Hematopoietic multipotent progenitor cell treated with erythropoietin and hydrocortisone succinate and interleukin-3 and kit ligand, for 17 days (in vitro differentiated cells): ENCODE measurements at regions not wholly inside any gene's neighbourhood (a gene's known extent, or its start where the extent isn't known, plus 50 kb on each side); places are given as distances from the start of the nearest gene placed in this dataset.

ENCODE experiments used
- DNase-seq: peaks from one replicate; pipeline ENCODE4 v3.0.0-alpha.2; 2015; ENCODE audit warnings: low spot score

DNA sequence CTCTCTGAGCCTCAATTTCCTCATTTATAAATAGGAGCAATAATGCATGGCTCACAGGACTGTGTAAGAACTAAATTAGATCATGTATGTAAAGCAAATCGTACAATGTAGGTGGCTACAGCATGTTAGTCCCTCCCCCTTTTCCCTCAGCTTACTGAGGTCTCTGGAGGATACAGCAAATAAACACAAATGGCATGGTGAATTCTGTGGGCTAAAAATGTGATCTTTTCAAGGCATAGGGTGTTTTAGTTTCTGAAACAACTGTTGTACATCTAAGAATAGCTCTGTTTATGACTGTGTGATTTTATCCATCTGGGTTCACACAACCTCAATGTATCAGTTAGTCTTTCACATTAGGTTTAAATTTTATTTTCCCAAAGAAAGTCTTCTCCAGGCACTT lies 121.2 kb upstream of the PLEKHG7 start:
- DNase-seq = no peak

DNA sequence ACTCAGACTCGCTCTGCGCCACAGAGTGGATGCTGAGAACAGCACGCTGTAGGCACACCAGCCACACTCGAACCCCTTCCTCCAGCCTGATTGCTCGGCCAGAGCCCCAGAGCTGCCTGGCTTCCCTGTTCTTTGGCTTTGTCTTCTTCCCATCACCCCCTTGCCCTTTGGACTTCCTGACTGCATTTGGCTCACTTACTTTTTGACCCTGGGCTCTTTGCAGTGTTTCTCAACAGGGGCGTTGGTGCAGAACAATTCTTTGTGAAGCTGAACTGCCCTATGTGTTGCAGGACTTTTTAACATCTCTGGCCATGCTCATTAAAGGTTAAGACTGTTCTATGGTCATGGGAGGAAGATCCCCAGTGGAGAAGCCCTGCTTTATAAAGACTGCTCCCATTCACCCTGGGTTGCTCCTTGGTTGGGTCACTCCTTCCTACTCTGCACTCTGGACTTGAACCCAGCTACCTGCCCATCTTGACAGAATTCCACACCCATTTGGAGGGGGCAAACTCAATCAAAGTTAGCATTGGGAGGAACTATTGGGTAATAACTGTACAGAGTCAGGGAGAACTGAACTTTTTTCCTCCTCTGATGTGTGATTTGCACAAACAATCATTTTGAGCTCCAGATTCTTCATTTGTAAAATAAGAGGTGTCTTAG lies 127.7 kb upstream of the PLEKHG7 start:
- no peak for DNase-seq

DNA sequence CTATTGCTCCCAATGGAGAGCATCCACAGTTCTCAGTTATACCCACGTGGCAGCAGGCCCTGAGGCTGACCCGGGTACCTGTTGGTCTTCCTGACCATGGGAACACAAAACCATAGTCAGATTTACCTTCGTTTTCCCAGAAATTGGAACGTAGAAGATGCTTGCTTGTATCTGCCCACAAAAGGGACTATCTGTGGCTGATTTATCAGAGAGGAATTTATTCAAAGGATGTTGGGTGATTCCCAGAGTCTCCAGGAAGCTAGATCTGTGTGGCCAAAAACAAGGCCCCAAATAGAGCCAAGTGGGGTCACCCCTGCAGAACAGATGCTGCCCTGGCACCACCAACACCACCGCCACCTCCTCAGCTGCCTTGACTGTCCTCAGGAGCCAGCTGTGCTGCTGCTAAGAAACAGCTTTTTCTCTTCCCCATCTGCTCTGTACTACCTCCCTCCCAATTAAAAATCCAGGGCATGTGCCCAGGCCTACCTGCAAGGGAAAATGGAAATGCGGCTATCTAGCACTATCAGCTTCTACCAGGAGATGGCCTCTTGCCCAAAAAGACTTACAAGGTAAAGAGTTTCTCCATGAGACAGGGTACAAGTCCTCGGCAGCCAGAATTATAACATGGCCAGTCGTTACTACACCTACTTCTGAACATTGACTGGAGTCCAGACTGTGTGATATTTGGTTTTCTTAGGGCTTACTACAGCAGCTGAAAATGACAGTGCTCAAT lies 128.6 kb upstream of the PLEKHG7 start:
- no peak for DNase-seq

DNA sequence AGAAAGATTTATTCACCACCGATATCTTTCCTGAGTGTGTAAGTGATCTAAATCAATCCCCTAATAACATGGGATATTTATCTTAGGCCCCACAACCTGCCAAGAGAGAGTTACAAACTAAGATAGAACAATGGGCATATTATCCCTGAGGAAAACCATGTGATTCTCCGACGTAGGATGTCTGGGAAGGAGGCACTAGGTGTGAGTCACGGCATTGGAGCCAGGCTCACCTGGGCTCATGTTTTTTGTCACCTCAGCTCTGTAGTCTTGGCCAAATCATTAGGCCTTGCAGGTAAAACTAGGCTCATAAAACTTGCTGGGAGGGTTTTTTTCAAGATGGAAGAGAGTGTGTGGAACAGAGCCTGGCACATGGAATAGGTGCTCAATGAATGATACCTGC lies 129.7 kb upstream of the PLEKHG7 start:
- no peak for DNase-seq

DNA sequence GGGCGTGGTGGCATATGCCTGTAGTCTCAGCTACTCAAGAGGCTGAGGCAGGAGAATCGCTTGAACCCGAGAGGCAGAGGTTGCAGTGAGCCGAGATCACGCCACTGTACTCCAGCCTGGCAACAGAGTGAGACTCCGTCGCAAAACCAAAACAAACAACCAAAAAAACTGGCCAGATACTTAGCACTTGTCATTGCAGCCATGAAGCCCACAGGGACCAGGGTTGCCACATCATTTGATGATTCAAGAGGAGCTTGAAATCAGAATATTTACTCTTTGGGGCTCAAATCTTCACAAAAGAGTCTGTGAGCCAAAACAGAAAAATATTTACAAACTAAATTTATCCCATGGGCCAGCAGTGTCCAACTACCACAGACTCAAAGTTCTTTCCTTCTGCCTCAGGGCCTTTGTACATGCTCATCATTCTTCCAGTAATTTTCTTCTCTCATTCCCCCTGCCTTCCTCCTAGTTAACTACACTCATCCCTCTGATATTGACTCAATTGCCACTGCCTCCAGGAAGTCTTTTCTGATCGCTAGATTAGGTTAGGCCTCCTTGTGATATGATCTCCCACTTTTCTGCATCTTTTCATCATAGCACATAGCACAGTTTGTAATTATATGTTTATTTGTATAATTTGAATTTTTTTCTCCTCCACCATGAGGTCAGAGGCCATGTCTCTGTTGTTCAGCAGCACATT lies 130.8 kb upstream of the PLEKHG7 start:
- DNase-seq = no peak

DNA sequence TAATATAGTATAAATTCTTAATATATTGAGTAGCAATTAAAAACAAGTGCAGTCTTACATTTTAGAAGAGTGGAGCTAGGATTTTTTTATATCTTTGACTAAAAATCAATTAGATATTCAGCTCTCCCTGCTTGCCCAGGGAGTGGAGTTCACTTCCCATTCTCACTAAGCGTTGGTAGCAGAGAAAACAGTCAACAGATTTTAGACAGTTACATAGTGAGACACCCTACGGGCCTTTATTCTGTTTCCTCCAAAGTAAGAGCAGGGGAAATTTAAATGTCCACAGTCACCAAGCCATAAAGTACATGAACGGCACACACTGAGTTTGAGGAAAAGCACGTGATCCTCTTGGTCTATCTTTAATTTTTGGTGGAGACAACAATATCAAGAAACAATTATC lies 131.6 kb upstream of the PLEKHG7 start:
- DNase-seq = no peak

DNA sequence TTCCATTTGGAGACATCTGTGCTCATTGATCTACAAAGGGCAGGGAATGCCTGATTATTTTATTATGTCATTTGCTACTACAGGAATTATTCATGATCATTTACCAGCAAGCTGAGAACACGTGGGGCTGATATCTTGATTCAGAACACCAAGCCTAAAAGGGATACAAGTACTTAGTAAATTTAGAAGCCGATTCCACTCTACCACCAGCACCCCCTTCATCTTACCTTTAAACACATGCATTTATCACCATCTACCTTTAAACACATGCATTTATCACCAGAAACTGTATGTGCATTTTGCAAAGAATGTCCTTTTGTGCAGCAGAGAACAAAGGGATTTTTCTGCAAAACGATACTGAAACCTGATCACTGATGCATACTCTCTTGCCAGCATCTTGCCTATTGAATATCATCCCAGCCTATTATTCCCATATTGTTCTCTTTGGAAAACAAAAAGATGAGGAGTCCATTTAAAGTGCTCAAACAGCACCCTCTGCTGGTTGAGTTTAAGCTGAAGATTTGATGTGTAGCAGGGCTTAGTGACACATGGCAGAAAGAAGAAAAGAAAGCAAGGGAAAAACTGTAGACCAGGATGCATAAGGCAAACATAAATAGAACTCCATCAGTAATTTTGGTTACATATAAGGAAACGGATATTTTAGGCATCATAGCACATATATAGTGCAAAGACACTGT lies 132.6 kb upstream of the PLEKHG7 start:
- DNase-seq = peak; percentile 28

DNA sequence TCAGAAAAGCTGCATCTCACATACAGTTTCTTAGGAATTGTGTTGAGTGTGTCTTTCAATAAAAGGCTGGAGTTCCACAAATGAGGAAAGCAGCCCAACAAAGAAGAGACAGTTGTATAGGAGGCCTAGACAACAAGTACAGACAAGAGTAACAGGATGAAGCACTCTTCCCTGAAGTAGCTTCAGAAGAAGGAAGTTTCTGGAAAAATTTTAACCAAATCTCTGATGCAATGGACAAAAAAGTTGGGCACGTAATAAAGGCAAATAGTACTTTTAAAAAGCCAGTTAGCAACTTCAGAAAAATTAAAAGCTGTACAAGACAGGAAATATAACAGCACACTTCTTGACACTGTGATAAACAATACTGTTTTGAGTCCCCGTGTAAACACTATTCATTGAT lies 134.1 kb upstream of the PLEKHG7 start:
- no peak for DNase-seq

DNA sequence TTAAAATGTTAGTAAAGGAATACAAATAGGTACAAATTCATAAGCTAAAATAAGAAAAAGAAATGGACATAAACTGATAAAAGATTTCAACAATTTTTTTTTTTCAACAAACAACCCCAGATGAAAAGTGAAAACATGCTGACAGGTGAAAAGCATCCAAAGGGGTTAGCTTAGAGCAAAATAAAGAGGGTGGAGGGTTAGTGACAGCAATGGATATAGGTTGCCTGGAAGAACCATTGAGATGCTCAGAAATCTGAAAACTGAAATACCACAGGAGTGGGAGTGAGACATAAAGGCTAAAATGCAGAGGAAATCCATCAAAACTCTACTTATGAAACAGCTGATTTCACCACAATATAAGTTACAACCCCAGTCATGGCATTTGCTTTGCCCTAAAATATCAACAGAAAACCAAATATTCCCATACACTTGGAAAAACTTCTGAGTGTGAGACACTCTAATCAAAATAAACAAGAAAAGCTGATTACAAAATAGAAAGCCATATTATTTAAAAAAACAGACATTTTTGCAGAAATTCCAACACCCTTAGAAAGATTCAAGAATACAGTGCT lies 136.3 kb upstream of the PLEKHG7 start:
- DNase-seq = no peak

DNA sequence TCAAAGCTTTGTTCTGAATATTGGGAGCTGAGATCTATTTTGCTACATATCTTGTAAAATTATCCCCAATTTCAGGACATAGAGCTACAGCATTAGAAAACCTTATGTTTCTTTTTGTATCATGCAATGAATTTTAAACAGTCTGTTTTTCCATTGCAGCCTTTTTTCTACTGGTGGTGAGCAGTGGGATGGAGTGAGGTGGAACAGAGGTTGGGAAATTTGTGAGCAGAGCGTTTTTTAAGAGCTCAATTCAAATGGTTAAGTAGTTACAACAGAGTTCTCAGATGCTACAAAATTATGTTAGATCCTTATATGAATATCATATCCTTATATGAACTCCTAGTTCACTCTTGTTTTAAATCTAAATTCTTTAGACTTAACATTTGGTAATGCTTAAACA lies 139.0 kb upstream of the PLEKHG7 start:
- DNase-seq = no peak

DNA sequence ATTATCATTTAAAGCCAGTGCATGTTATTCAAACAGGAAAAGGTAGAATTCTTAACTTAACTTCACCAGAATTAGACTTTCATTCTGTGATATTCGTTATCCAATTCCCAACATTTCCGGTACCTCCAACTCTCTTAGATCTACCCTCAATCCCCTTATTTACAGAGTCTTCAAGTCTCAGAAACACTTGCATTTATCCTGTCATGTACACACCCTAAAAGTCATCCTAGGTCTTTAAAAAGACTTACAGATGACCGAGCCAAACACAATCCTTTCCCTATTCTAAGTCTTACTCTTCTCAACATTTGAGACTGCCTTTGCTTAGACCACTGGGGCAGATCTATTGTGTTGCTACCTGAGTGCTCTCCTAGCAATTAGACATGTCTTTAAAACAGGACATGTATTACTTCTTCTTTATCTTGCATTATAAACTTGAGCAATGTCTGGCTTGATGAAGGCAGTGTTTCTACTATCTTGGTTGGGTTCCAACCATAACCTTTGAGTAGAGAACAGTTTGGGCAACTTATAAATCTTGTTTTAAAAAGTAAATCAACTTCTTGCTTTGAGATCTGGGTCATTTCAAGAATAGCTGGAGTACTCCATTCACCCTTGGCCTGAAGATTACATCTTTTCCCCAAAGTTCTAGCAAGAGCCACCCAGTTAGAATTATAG lies 140.6 kb upstream of the PLEKHG7 start:
- DNase-seq = no peak

DNA sequence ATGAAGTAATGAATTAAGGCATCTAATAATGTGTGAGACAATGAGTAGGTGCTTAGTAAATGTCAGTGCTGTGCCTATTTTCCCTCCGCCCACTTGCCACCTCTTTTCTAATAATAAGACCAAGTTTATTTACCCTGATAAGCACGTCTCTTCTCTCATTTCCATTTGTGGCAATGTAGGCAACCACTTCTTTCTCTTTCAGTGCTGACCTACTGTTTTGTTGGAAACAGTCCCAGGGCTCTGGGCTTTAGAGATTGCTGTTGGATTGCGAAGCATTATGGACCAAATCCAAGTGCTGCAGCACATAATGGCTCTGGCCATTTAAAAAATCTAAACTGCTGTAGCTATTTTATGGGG lies 141.3 kb upstream of the PLEKHG7 start:
- DNase-seq = no peak

DNA sequence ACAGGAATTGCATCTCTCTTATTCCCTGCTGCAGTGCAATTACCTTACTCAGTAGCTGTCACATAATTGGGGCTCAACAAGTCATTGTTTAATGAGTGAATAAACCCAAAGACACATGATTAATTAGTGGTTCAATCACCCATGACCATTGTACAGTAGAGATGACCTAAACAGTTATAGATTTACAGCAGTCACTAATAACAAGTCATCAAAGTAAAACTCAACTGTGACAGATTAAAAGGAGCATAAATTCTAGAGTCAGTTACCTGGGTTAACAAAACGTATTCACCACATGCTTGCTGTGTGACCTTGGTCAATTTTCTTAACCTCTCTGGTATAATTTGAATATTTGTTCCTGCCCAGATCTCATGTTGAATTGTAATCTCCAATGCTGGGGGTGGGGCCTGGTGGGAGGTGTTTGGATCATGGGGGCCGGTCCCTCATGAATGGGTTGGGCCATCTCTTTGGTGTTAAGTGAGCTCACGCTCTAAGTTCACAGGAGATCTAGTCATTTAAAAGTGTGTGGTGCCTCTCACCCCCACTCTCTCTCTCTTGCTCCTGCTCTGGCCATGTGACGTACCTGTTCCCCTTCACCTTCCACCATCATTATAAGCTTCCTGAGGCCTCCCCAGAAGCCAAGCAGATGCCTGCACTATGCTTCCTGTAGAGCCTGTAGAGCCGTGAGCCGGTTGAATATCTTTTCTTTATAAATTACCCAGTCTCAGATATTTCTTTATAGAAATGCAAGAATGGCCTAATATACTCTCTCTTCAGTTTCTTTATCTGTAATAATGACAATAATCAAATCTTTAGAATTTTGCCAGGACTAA lies 141.9 kb upstream of the PLEKHG7 start:
- no peak for DNase-seq

DNA sequence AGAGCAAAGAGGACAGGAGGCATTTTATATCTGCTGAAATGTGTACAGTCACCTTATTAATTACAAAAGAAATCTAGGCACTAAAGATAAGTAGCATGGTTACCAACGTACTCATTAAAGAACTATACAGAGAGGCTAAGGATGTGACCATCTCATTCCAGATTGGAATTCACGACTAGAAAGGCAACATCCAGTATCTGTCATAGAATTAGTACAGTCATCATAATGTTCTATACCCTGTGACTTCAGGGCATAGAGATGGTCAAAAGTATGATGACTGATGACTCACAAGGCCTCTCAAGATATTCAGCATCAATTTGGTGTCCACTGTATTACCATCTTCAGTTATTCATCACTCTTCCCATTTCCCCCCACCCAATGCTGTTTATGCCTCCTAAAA lies 144.0 kb upstream of the PLEKHG7 start:
- no peak for DNase-seq

DNA sequence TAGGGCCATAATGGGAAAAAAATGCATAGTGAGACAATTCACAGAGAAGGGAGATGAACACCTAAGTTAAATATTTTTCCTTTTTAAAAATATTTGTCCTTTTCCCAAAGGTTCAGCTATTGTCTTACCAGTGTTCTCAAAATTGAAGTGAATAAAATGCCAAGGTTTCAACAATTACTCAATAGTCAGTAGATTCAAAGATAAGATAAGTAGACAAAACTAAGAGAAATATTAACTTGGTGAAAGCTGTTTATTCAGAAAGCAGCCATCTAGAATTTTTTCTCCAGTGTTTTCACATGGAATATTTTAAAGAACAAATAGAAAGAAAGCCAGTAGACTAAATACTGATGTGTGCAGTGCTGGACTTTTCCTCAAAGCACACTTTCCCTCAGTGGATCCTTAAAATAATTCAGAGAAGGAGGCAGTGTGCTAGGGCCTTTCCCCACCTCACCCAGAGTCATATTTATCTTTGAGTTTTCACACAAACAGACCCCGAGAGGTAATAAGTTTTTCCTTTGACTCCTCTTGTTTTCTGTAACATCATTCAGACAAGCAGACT lies 144.5 kb upstream of the PLEKHG7 start:
- DNase-seq = no peak

DNA sequence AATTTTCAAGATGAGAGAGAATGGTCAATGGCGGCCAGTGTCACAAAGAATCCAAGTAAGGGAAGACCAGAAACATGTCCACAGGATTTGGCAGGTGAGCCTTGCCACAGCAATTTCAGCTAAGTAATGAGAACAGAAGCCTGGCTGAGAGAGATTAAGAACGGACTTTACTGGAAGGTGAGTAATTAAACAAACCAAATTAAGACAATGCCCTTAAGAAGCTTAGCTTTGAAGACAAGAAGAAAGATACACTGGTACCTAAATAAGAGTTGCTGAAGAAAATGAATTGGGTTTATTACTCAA lies 145.4 kb upstream of the PLEKHG7 start:
- no peak for DNase-seq

DNA sequence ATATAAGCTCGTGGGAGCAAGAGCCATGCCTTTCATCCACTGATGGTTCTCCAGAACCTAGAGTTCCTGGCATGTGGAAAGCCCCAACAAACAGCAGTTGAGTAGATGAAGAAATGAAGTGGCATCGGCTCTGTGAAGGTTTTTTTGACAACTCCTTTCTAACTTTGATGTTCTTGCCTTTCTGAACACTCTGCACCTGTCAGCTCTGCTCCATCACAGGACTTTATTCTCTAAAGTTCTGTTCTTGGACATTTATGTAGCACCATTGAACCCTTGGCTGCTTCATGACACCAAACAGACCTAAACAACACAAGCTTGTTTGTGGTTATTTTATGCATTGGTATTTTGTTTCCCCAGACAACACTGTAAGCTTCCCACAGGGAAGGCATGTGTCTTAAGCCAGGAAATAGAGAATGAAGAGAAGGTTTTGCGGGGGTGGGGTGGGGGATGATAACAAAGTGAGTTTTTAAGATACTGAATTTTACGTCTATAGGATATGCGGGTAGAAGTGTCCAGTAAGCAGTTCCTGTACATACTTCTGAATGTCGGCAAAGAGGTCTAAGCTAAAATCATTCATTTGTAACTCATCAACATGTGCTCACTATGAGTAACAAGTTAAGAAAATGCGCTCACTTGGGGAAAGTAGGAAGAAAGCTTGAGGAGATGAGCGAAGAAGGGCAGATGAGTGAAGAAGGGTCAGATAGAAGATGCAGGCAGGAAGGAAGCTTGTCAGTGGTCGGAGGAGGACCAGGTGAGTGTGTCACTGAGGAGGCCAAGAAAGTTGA lies 146.0 kb upstream of the PLEKHG7 start:
- DNase-seq = no peak

DNA sequence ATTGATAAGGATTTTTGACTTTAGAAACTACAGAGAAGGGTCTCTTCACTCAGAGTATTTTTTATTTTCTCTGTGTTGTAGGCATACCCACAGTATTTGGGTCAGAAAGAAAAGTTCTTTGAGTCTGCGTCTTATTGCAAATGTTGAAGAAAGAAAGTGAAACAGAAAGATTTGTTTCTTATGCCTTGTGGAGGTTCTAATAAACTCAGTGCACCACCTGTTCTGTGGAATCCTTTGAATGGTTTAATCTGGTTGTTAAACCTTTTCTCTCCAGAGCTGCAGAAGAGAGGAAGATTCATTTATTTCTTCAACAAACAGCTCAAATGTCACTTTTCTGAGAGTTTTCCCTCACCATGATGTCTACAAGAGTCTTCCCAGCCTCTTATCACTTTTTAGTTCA lies 146.6 kb upstream of the PLEKHG7 start:
- DNase-seq = no peak

DNA sequence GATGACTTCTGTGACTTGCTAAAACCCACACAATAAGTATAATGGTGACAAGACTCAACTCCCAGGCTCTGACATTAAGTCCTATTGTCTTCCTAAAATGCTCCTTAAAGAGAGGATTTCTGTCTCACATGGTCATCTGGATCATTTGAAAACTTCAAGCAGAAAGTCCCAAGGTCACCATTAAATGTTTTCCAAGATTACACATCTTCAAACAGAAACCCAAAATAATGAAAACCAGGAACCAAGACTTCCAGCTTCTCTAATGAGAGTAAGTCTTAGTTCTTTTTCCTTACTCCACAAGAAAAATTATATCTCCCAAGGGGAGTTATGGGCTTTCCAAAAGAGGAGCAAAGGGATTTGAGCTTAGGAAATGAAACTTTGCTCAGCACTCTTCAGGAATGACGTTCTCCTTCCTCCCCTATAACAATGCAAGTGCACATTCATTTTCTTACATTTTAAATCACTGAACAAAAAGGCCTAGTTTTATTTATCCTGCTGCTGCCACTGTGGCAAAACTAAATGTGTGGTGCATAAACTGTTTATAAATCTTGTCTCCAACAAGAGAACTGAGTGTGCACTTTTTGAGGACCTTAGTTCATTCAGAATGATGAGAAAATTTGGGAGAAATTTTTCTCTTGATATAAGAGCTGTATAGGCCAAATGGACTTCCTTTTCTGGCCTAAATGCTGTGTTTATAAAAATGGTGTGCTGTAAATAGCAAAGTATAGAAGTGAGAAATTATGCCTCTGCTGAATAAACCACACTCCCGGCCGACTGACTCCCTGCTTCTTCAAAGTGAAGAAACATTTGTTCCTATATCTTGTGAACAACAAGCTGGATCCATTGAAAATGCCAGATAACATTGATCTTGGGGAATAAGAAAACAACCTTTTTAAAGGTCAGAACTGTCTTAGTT lies 148.4 kb upstream of the PLEKHG7 start:
- no peak for DNase-seq
